DMS153 treated with DMSO at 0.1 percent for 48 hours (cell line): ENCODE measurements at regions not wholly inside any gene's neighbourhood (a gene's known extent, or its start where the extent isn't known, plus 50 kb on each side); places are given as distances from the start of the nearest gene placed in this dataset.
"Not testable (repeated sequence)": the region's sequence is repeated elsewhere in the genome, so short reads cannot be mapped to it uniquely, and the experiment has no call there.

Experiments used
- DNase-seq: peaks from one replicate; lab custom pipeline; 2025; ENCODE audit not compliant: unreplicated experiment; lab: John Stamatoyannopoulos, UW

DNA sequence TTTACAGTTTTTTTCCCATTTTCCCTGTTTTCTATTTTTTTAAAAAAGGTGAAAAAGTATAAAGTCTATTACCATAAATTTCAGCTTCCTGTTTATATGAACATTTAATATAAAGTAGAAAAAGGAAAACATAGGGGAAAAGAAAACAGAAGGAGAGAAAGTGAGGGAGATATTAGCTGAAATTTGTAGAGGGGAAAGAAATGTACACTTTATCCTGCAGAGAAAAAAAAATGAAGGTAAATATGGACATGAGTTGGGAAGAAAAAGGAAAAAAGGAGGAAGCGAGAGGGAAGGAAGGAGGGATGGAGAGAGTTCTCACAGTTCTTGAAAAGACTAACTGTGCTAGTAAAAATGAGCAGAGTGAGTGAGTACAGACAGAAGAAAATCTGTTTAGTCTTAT lies 91.6 kb upstream of the BTG1 start:
- no peak for DNase-seq

DNA sequence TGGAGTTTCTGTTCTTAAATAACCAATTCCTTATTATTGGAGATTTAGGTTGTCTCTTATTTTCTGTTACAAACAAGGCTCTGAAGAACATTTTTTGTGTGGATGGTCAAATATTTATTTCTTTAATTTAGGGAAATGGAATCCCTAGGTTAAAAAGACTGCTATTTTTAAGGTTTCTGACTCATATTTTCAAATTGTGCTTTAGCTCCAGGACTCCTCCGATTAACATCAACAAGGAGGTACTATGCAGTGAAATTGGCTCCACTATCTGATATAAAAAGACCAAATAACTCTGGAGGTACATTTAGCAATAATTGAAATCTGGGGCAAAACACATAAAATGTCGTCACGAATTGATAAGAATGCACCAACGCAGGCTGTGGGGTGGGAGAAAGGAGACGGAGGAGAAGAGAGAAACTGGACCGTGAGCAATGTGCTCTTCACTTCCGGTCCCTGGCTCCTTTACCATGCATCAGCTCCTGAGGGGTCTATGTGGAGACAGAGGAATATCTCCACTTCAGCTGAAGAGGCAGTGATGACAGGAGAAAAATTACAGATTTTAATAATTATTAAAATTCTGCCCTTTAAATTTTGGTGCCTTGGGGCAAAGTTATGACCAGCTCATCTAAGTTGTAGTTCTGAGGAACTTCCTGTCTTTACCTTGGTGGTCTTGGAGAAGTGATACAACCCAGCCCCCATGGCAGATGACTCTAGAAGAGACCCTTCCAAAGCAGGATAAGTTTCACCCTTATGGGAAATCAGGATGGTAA lies 90.2 kb upstream of the BTG1 start:
- DNase-seq, result no peak

DNA sequence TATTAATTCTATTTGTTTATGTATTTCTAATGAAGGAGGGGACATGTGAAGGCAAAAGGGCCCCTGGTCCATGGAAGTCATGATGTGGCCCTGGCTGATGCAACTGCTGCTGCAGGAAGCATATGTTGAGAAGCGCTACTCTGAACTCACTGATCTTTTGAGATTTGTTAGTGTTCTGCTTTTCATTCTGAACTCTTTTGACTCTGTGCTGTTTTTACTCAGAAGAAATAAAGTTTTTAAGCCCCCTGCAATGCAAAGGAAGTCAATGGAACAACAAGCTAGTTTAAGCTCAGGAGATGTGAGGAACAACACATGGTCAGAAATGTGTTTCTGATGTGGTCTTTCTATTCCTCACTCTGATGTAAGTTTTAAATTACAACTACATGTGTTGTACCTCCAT lies 88.9 kb upstream of the BTG1 start:
- DNase-seq, result no peak

DNA sequence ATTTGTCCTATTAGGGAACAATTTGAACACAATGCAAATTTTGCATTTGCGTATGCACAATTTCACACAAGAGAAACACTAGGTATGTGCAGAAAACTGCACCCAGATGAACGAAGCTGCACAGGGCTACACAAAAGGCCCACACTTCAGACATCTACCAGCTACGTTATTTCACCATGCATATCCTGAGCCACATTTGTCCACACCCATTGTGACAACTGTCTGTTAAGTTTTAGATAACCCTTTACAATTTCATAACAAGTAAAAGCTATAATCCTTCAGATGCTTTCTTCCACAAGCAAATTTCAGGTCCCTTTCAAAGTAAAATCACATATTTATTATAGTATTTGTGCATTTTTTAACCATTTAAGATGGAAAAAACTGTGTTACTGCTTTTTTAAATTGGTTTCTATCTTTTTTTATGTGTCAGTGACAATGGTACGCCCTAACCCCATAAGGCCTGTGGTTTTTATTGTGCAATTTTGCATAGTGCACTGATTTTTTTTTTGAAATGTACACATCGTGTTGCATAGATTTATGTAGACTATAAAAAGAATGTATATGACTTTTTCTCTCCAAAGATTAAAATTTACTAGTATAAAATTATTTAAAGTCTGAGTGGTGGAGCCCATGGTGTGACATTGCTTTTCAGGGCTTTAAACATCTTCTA lies 87.8 kb upstream of the BTG1 start:
- DNase-seq, result no peak

DNA sequence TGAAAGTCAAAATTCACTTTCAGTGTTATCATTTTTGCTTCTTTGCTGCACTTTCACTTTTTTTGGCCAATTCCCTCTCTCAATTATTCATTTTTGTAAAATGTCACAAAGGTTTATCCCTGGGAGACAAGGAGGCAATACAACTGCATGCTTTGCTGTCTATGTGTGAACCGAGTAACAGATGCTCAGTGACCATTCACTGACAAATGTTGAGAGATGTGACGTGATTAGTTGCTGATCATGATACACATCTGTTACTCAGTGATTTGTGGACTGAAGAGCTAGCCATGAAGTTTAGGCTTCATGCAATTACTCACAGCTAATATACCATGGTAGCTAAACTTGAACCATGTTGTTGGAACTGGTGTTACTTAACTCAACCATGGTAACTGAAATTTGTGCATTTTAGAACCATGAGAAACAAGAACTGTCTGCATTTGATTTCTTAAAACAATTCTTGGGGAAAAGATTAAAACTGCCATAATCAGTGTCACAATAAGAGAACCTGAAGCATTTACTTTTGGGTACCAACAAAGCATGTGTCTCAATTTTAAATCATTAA lies 86.8 kb upstream of the BTG1 start:
- not testable (repeated sequence) for DNase-seq

DNA sequence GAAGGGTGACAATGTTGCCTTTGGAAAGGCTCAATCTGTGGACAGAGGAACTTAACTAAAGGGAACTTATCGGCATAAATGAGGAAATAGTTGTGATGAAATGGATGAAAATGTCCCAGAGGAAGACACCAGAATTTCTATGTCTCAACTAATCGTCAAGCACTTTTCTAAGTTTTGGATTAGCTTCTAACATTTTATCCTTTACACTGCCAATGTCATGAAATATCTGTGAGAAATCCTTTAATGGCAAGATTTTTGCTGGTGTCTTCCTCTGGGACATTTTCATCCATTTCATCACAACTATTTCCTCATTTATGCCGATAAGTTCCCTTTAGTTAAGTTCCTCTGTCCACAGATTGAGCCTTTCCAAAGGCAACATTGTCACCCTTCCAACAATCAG lies 86.3 kb upstream of the BTG1 start:
- not testable (repeated sequence) for DNase-seq

DNA sequence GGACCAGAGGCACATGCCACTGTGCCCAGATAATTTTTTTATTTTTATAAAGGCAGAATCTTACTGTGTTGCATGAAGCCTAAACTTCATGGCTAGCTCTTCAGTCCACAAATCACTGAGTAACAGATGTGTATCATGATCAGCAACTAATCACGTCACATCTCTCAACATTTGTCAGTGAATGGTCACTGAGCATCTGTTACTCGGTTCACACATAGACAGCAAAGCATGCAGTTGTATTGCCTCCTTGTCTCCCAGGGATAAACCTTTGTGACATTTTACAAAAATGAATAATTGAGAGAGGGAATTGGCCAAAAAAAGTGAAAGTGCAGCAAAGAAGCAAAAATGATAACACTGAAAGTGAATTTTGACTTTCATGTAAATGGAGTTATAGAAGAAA lies 85.9 kb upstream of the BTG1 start:
- DNase-seq, result not testable (repeated sequence)

DNA sequence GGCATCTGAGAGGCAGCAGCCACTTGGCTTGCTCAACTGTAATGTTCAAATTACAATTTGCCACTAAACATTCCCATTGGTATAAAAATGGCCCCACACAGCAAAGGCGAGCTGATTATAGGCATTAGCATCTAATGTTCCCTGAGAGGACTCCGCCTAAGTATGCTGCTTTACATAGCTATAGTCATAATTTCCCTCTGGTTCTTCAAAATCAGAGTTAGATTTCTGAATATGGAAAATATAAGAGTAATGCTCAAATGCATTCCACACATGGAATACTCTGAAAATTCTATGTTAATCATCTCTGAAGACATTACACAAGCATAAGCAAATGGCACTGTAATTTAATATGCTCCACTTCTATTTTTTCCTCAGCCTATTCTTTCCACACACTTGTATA lies 83.7 kb upstream of the BTG1 start:
- DNase-seq, result no peak

DNA sequence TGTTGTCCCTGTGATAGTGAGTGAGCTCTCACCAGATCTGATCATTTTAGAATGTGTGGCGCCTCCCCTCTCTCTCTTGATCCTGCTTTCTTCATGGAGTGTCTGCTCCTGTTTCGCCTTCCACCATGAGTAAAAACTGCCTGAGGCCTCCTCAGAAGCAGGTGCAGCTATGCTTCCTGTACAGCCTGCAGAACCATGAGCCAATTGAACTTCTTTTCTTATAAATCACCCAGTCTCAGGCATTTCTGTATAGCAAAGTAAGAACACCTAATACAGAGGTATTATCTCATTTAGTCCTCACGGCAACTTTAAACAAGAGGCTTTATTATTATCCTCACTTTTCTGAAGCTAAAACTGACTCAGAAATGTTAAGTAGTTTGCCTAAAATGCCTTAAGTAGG lies 81.3 kb upstream of the BTG1 start:
- DNase-seq, result no peak

DNA sequence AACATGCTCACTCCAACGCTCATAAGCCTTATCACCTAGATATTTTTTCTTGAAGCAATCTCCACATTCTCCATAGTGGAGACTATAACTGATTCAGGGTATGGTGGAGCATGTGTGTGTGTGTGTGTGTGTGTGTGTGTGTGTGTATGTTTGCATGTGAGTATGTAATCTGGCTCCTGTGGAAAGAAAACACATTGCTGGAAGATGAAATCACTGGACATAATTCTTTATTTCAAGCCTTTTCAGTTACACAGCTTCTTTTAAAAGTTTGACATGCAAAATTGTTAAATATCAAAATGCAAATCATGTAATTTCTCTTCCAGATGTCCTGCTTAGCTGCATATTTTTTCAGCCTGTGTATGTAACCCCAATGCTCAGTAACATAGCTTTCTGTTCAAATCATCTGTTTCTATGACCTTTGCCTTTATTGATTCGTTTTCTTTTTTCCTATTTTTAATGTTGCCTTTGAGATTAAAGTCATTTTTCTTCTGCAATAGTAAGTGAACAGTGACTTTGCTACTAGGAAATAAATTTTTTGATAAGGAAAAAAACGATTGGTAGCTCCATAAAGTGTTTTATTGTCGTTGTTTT lies 80.5 kb upstream of the BTG1 start:
- no peak for DNase-seq

DNA sequence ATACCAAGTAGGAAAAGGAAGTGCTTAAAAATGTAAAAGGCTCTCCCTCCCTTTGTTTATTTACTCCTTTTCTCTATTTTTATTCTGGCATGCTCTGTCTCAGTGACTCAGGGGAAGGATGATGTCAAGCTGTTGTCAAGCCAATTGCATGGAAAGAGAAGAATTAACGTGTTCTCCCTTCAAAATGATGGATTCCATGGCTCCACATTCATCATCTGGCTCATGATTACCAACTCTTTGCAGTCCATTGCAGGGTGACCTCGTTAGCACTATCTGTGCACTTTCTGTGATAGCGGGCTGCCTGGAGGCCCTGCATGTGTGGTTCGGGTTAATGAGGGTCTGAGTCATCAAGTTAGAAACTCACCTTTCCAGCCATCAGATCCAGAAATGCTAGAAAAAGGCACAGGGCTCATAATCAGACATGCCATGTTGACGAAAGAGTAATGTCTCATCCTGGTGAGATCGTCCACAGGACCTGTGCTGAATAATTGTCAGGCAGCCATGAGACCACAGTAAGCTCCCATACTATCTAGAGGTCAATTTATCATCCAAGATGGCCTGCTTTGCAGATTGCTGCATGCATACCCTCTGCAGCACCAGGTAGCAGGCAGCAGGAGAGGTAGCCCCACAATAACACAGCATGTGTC lies 79.2 kb upstream of the BTG1 start:
- DNase-seq, result no peak

DNA sequence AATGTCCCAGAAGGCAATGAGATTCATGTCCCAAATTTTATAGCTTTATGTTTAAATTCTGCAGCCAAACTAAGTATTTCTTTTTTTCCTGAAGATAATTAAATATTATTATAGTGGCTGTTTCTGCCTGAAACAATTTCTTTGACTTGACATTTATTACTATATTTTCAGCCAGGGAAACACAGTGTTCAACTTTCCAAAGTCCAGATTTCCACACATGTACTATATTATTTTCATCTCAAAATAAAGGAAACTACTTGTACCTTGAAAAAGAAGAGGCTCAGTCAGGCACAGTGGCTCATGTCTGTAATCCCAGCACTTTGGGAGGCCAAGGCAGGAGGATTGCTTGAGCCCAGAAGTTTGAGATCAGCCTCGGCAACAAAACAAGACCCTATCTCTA lies 77.8 kb upstream of the BTG1 start:
- DNase-seq, result no peak

DNA sequence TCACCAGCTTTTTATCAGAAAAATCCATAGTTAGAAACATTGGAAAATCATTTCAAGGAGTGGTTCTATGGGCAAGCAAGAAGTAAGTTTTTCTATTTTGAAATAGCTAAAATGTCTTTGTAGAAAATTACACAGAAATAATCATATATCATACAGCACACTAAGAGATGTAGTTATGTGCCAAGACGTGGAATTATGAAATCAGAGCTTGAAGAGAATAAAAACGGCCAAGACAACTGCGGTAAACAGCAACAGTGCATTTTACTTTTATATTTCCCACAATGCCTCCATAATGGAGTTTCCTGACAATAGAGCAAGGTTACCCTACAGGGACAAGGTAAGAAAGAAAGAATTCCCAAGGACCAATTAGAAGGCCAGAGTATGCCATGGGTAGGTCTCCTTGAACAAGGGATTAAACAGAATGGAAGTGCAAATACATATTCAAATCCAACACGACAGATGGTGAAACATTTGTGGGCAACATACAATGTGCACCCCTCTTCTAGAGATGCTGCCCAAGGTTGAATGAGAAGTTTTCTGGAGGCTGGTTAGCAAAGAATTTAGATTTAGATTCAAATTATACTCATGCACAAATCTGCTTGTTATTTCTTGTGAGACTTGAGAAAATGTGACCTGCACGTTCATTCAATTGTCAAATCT lies 76.1 kb upstream of the BTG1 start:
- DNase-seq, result no peak

DNA sequence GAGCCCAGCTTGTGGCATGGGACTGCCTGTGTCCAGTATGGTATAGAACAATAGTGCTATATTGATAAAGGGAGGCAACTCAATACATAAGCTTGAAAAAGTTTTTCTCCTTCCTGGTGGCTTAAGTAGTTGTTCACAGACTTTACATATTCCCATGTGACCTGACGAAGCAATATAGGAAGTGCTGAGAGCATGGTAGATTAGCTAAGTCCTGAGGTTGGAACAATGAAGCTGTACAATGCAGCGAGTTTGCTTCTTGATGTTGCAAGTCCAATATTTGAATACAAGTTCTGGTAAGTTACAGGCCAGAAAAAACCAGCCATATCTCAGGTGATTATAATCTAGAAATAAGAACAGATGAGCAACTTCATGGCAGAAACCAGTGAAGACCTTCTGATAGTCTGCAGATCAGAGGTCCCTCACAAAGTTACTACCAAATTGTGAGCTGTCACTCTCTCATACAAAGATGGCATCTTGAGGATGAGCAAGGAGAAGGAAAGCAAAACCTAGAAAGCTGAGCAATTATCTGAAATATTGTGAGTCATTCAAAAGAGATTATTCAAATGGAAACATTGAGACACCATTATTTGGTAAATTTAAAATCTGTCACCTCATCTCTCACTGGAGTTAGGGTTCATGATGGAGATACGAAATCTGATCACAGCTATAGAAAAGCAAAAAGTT lies 72.9 kb upstream of the BTG1 start:
- no peak for DNase-seq

DNA sequence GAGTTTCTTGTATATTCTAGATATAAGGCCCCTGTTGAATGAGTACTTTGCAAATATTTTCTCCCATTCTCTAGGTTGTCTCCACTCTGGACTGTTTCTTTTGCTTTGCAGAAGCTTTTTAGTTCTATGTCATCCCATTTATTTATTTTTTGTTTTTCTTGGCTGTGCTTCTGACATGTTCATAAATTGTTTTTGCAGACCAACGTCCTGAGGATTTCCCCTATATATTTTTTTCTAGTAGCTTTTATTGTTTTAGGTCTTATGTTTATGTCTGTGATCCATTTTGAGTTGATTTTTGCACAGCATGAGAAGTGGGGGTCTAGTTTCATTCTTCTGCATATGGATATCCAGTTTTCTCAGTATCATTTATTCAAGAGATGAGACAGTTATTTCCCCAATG lies 70.4 kb upstream of the BTG1 start:
- DNase-seq, result no peak

DNA sequence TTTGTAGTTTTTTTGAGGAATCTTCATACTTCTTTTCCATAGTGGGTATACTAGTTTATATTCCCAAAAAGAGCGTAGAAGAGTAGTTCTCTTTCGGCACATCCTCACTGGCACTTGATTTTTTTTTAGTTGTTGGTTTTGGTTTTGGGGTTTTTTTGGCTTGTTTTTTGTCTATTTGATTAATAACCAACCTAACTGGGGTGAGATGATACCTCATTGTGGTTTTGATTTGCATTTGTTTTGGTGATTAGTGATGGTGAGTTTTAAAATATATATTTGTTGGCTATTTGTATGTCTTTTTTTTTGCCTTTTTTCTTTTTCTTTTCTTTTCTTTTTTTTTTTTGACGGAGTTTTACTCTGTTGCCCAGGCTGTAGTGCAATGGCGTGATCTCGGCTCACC lies 69.7 kb upstream of the BTG1 start:
- no peak for DNase-seq

DNA sequence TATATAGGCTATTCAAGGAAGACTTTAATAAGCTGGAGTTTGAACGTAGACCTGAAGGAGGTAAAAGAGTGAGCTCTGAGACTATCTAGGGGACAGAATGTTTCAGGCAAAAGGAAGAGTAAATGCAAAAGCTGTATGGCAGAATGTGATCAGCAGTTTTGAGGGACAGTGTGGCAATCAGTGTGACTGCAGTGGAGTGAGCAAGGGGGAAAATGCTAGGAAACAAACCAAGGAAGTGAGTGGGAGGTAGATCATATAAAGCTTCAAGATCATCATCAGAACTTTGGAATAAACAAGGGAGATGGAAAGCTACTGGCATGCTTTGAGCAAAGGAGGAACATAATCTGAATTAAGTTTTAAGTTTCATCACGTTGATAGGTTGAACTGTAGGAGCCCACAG lies 67.5 kb upstream of the BTG1 start:
- no peak for DNase-seq

DNA sequence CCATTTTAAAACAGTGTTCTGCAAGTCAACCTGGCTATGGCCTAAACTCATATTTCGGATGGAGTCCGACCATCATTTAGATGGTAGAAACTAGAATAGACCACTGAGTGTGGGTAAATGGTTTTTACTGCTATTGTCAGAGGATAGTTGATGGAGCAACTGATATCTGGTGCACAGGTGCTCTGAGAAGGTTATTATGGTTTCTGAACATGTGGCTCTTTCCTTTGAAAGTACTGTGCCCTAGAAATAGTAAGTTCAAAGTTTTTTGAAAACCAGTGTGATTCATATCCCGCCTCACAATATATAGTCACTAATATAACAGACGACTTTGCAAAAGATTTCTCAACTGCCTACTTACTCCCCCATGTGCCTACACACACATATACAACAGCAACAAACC lies 64.4 kb upstream of the BTG1 start:
- DNase-seq, result no peak

DNA sequence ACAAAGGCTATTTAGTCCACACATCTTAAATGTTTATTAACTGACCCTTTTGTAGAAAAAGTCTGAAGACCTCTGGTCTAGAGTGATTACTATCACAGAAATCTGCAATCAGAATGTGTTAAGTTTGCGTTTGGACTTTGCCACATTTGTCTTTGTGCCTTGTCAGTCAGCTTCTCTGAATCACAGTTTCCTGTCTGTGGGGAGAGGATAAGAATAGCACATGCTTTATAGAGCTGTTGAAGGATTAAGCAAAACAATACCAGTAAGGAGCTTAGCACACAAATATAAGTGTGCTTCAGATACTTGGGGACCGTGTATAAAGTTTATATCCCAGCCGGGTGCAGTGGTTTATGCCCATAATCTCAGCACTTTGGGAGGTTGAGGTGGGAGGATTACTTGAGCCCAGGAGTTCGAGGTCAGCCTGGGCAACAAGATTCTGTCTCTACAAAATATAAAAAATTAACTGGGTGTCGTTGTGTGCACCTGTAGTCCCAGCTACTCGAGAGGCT lies 63.0 kb upstream of the BTG1 start:
- no peak for DNase-seq

DNA sequence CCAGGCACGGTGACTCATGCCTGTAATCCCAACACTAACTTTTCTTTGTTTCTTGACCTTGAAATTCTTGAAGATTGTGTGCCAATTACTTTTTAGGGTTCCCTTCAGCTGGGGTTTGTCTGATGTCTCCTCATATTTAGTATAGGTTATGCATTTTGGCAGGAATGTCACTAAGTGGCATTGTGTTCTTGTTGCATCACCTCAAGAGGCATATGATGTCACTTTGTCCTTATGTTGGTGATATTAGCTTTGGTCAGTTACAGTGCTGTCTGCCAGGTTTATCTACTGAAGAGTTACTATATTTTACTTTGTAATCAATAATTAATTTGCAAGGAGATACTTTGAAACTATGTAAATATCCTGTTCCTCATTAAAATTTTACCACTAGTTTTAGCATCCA lies 61.0 kb upstream of the BTG1 start:
- DNase-seq, result no peak
